CD4-positive, alpha-beta T cell treated with Interferon alpha-2 for 1 hour (primary cell): ENCODE measurements at regions not wholly inside any gene's neighbourhood (a gene's known extent, or its start where the extent isn't known, plus 50 kb on each side); places are given as distances from the start of the nearest gene placed in this dataset.
"Not testable (repeated sequence)": the region's sequence is repeated elsewhere in the genome, so short reads cannot be mapped to it uniquely, and the experiment has no call there.

ENCODE experiments used
- DNase-seq, 2 donors: peaks; one replicate each; pipeline ENCODE4 v3.0.0-alpha.2; 2020 to 2022

- no peak for DNase-seq
These were observed 391.8 kb upstream of the MAGEB16 start for GRCh38 chrX:35406386-35406785.

- no peak for DNase-seq
These were observed 381.4 kb upstream of the MAGEB16 start for GRCh38 chrX:35416782-35417181.

- DNase-seq, result no peak
These were observed 366.1 kb upstream of the MAGEB16 start for GRCh38 chrX:35432056-35432455.

GRCh38 chrX:35439034-35439660 lies 359.0 kb upstream of the MAGEB16 start:
- DNase-seq, result no peak

GRCh38 chrX:35439692-35440091 lies 358.4 kb upstream of the MAGEB16 start:
- DNase-seq, result no peak

- no peak for DNase-seq
These were observed 355.7 kb upstream of the MAGEB16 start for GRCh38 chrX:35442421-35442820.

- DNase-seq, result peak in 1 of 2 donors; percentile 1
These were observed 355.0 kb upstream of the MAGEB16 start for GRCh38 chrX:35443091-35443582.

- DNase-seq, result no peak
These were observed 353.3 kb upstream of the MAGEB16 start for GRCh38 chrX:35444671-35445355.

- no peak for DNase-seq
These were observed 352.2 kb upstream of the MAGEB16 start for GRCh38 chrX:35445912-35446311.

GRCh38 chrX:35456891-35457290 lies 341.3 kb upstream of the MAGEB16 start:
- DNase-seq, result no peak

GRCh38 chrX:35458142-35458541 lies 340.0 kb upstream of the MAGEB16 start:
- DNase-seq, result no peak

- no peak for DNase-seq
These were observed 337.0 kb upstream of the MAGEB16 start for GRCh38 chrX:35461164-35461563.

- DNase-seq, result not testable (repeated sequence)
These were observed 301.5 kb upstream of the MAGEB16 start for GRCh38 chrX:35496671-35497070.

GRCh38 chrX:35497453-35497852 lies 300.7 kb upstream of the MAGEB16 start:
- not testable (repeated sequence) for DNase-seq

- DNase-seq, result no peak
These were observed 298.9 kb upstream of the MAGEB16 start for GRCh38 chrX:35499071-35499862.

- no peak for DNase-seq
These were observed 290.4 kb upstream of the MAGEB16 start for GRCh38 chrX:35507701-35508100.

- not testable (repeated sequence) for DNase-seq
These were observed 250.1 kb upstream of the MAGEB16 start for GRCh38 chrX:35548003-35548402.

GRCh38 chrX:35557916-35558315 lies 240.2 kb upstream of the MAGEB16 start:
- no peak for DNase-seq

- no peak for DNase-seq
These were observed 236.2 kb upstream of the MAGEB16 start for GRCh38 chrX:35561985-35562384.

- no peak for DNase-seq
These were observed 235.7 kb upstream of the MAGEB16 start for GRCh38 chrX:35562395-35562794.

- no peak for DNase-seq
These were observed 207.9 kb upstream of the MAGEB16 start for GRCh38 chrX:35590210-35590609.

GRCh38 chrX:35611562-35611961 lies 186.6 kb upstream of the MAGEB16 start:
- DNase-seq, result not testable (repeated sequence)

- DNase-seq, result no peak
These were observed 180.3 kb upstream of the MAGEB16 start for GRCh38 chrX:35617836-35618235.

GRCh38 chrX:35622040-35622439 lies 176.1 kb upstream of the MAGEB16 start:
- DNase-seq, result no peak
